Upper lobe of right lung (tissue), 1 donor: ENCODE measurements at regions not wholly inside any gene's neighbourhood (a gene's known extent, or its start where the extent isn't known, plus 50 kb on each side); places are given as distances from the start of the nearest gene placed in this dataset.

ENCODE experiments used
- ATAC-seq: fragments of 200-7000 bp; cut with Tn5 transposase; one replicate; pipeline ENCODE4 v1.9.1; 2020; ENCODE audit warnings: mild to moderate bottlenecking, moderate library complexity
- DNase-seq: peaks from one replicate; pipeline ENCODE4 v3.0.0-alpha.2; 2020
- H3K27ac ChIP-seq: fragments of 200-600 bp; one replicate; pipeline ENCODE4 v1.8.0; 2022
- H3K27me3 ChIP-seq: fragments of 200-600 bp; one replicate; pipeline ENCODE4 v1.8.0; 2022; ENCODE audit warnings: mild to moderate bottlenecking
- H3K36me3 ChIP-seq: fragments of 200-600 bp; one replicate; pipeline ENCODE4 v1.8.0; 2022
- H3K4me1 ChIP-seq: fragments of 200-600 bp; one replicate; pipeline ENCODE4 v1.8.0; 2022
- H3K4me3 ChIP-seq: fragments of 200-600 bp; one replicate; pipeline ENCODE4 v1.8.0; 2022; ENCODE audit warnings: mild to moderate bottlenecking
- H3K9me3 ChIP-seq: fragments of 200-600 bp; one replicate; pipeline ENCODE4 v1.8.0; 2022
- intact Hi-C: fragments of 100-400 bp; cut with DNase I; formaldehyde crosslinking; loops from one replicate; pipeline ENCODE4 v1.11.0; 2022
- TF ChIP-seq, protein P1 (sequence below): fragments of 200-600 bp; IDR thresholded peaks from one replicate; pipeline ENCODE4 v1.8.0; 2022; ENCODE audit warnings: antibody characterized with exemption
- donor health status: DM: no; HTN: yes; CAD: no; lungs with severe emphysema.

DNA sequence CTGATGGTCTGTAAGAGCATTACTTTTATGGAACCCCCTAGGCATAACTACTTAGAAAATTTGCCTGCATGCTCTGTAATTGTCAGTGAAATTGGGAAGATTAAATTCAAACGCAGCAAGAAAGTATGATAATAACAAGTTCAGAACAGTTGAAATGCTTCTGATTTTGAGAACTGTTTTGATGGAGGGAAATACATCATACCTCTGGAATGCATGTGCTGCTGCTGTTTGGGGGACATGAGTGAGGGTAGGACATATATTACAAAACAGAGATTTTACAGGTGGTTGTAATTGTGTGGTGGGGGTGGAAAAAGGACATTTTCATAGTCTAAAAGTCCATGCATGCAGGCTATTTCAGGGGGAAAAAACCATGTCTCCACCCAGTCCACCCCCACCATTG, 135.0 kb upstream of the DPH6 start:
- no peaks in the 10 kb centered on the region for H3K36me3 ChIP-seq

GRCh38 chr15:35686347-35686746, 140.4 kb upstream of the DPH6 start:
- H3K36me3 ChIP-seq, result no peaks in the 10 kb centered on the region
- TF ChIP-seq, protein P1, sequence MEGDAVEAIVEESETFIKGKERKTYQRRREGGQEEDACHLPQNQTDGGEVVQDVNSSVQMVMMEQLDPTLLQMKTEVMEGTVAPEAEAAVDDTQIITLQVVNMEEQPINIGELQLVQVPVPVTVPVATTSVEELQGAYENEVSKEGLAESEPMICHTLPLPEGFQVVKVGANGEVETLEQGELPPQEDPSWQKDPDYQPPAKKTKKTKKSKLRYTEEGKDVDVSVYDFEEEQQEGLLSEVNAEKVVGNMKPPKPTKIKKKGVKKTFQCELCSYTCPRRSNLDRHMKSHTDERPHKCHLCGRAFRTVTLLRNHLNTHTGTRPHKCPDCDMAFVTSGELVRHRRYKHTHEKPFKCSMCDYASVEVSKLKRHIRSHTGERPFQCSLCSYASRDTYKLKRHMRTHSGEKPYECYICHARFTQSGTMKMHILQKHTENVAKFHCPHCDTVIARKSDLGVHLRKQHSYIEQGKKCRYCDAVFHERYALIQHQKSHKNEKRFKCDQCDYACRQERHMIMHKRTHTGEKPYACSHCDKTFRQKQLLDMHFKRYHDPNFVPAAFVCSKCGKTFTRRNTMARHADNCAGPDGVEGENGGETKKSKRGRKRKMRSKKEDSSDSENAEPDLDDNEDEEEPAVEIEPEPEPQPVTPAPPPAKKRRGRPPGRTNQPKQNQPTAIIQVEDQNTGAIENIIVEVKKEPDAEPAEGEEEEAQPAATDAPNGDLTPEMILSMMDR, result no peak
- H3K4me3 ChIP-seq, result no peak overlapping the region
- H3K27ac ChIP-seq, result no peak overlapping the region
- intact Hi-C loops, result no loop called here
- DNase-seq, result no peak
- H3K4me1 ChIP-seq, result peaks cover 5% of the 10 kb centered on the region
- no peaks in the 10 kb centered on the region for H3K9me3 ChIP-seq
- ATAC-seq, result no peak
- H3K27me3 ChIP-seq, result no peaks in the 10 kb centered on the region

More for the DNA sequence above, 135.0 kb upstream of the DPH6 start:
- TF ChIP-seq, protein P1, result no peak
- intact Hi-C loops, result no loop called here
- DNase-seq (no peak), ATAC-seq (no peak)
- Histone ChIP-seq H3K9me3 (no peaks in the 10 kb centered on the region), H3K4me1 (no peaks in the 10 kb centered on the region), H3K27ac (no peak overlapping the region), H3K4me3 (no peak overlapping the region), H3K27me3 (no peaks in the 10 kb centered on the region)

DNA sequence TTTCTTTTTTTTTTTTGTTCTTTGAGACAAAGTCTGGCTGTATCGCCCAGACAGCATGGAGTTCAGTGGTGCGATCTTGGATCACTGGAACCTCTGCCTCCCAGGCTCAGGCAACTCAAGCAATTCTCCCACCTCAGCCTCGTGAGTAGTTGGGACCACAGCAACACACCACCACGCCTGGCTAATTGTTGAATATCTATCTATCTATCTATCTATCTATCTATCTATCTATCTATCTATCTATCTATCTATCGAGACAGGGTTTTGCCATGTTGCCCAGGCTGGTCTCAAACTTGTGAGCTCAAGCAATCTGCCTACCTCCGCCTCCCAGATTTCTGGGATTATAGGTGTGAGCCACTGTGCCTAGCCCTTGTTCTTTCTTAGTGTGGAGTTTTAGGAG, 143.3 kb upstream of the DPH6 start:
- Histone ChIP-seq H3K27me3 (no peaks in the 10 kb centered on the region), H3K27ac (no peak overlapping the region), H3K9me3 (no peaks in the 10 kb centered on the region), H3K36me3 (no peaks in the 10 kb centered on the region), H3K4me1 (peaks cover 16% of the 10 kb centered on the region), H3K4me3 (no peak overlapping the region)
- TF ChIP-seq, protein P1, result no peak
- no peak for DNase-seq
- intact Hi-C loops, result no loop called here
- no peak for ATAC-seq

GRCh38 chr15:35690089-35690488, 144.1 kb upstream of the DPH6 start:
- H3K4me1 ChIP-seq, result peaks cover 16% of the 10 kb centered on the region
- intact Hi-C loops, result no loop called here
- H3K36me3 ChIP-seq, result no peaks in the 10 kb centered on the region
- no peak overlapping the region for H3K4me3 ChIP-seq
- TF ChIP-seq, protein P1, result no peak
- H3K27ac ChIP-seq, result peak overlapping the region; percentile 73
- DNase-seq (no peak), ATAC-seq (no peak)
- no peaks in the 10 kb centered on the region for H3K9me3 ChIP-seq
- no peaks in the 10 kb centered on the region for H3K27me3 ChIP-seq

- ATAC-seq (peak; percentile 47), DNase-seq (no peak)
- Histone ChIP-seq H3K4me3 (no peak overlapping the region), H3K36me3 (no peaks in the 10 kb centered on the region), H3K27ac (peak overlapping the region; percentile 73), H3K9me3 (no peaks in the 10 kb centered on the region), H3K27me3 (no peaks in the 10 kb centered on the region), H3K4me1 (peaks cover 16% of the 10 kb centered on the region)
- intact Hi-C loops, result no loop called here
- TF ChIP-seq, protein P1, result no peak
These were observed 144.7 kb upstream of the DPH6 start for GRCh38 chr15:35690698-35691116.

DNA sequence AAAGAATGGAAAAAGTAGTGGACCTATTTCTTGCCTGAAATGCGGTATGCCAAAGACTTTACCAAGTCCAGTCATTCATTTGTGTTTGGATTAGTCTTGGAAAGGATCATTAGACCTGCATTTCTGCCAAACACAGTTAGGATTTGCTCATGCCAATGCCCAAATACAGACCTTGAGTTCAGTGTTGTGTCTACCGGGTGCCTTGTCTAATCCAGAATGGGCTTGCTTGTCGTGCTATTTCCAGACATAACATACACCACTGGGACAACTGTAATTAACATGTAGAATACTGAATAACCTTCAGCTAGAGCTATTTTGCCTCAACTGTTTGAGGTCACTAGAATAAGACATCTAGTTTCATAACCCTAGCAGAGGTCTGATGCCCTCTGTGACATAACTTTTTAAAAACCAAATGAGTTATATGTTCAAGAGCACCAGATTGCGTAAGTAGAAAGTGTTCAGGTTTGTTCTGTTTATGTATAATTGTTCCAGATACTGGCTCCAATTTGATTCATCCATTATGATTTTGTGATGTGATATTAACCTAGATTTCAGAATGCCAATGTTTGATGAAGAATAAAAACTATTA, 145.3 kb upstream of the DPH6 start:
- Histone ChIP-seq H3K4me3 (no peak overlapping the region), H3K9me3 (no peaks in the 10 kb centered on the region), H3K27ac (peak overlapping the region; percentile 73), H3K4me1 (peaks cover 16% of the 10 kb centered on the region), H3K36me3 (no peaks in the 10 kb centered on the region), H3K27me3 (no peaks in the 10 kb centered on the region)
- intact Hi-C loops, result no loop called here
- no peak for ATAC-seq
- no peak for DNase-seq
- TF ChIP-seq, protein P1, result no peak
